ENCODE measurements at regions not wholly inside any gene's neighbourhood (a gene's known extent, or its start where the extent isn't known, plus 50 kb on each side); places are given as distances from the start of the nearest gene placed in this dataset.

- Histone ChIP-seq H3K9me3 (no peaks in the 10 kb centered on the region), H3K27me3 (no peaks in the 10 kb centered on the region), H3K4me1 (peaks cover 34 to 52% (median 45%) of the 10 kb centered on the region in 4 donors), H3K27ac (peak overlapping the region; percentile 52 to 80 (median 70)), H3K36me3 (peaks cover 0 to 40% (median 10%) of the 10 kb centered on the region in 4 donors), H3K4me3 (no peak overlapping the region)
- WGBS, 2 donors = 80 to 84% methylated on average over 5 to 6 of the region's 6 CpGs
- ATAC-seq (ENCODE audit: low FRiP score in 2 of 2) (peak in 1 of 2 donors; percentile 5), DNase-seq (no peak)
- TF ChIP-seq EP300 (IDR thresholded peaks at IDR 0.05) (no peak), POLR2AphosphoS5 (IDR thresholded peaks at IDR 0.05) (no peak), CTCF (IDR thresholded peaks at IDR 0.05) (no peak), POLR2A (IDR thresholded peaks at IDR 0.05) (no peak)
Observed at GRCh38 chr3:141425523-141426233, 57.4 kb downstream of the ZBTB38 start.

GRCh38 chr3:141426404-141427034, 58.2 kb downstream of the ZBTB38 start:
- peak in 1 of 2 donors; percentile 83 for DNase-seq
- H3K4me1 ChIP-seq = peaks cover 42 to 58% (median 51%) of the 10 kb centered on the region in 4 donors
- H3K36me3 ChIP-seq = peaks cover 0 to 41% (median 10%) of the 10 kb centered on the region in 4 donors
- H3K27me3 ChIP-seq = no peaks in the 10 kb centered on the region
- peak; percentile 81 to 86 for ATAC-seq (ENCODE audit: low FRiP score in 2 of 2)
- H3K9me3 ChIP-seq = no peaks in the 10 kb centered on the region
- no peak overlapping the region for H3K4me3 ChIP-seq
- peak in 1 of 2 donors; percentile 23 for TF ChIP-seq POLR2AphosphoS5 (IDR thresholded peaks at IDR 0.05)
- TF ChIP-seq CTCF (IDR thresholded peaks at IDR 0.05) = no peak
- WGBS, 2 donors = 16 to 20% methylated on average over 9 of the region's 9 CpGs
- peak overlapping the region; percentile 52 to 80 (median 70) for H3K27ac ChIP-seq

- no peak for DNase-seq
- WGBS, 2 donors = 90 to 95% methylated on average over 4 of the region's 4 CpGs
- no peak for ATAC-seq (ENCODE audit: low FRiP score in 2 of 2)
- no peak overlapping the region for H3K4me3 ChIP-seq
- H3K27me3 ChIP-seq = no peaks in the 10 kb centered on the region
- no peaks in the 10 kb centered on the region for H3K9me3 ChIP-seq
- peaks cover 0 to 41% (median 10%) of the 10 kb centered on the region in 4 donors for H3K36me3 ChIP-seq
- TF ChIP-seq CTCF (IDR thresholded peaks at IDR 0.05) (no peak), POLR2A (IDR thresholded peaks at IDR 0.05) (no peak), POLR2AphosphoS5 (IDR thresholded peaks at IDR 0.05) (no peak), EP300 (IDR thresholded peaks at IDR 0.05) (no peak)
- H3K4me1 ChIP-seq = peaks cover 51 to 59% (median 56%) of the 10 kb centered on the region in 4 donors
- peak overlapping the region in 3 of 4 donors; percentile 5 to 80 (median 79) for H3K27ac ChIP-seq
Observed at GRCh38 chr3:141427764-141428163, 59.1 kb upstream of the RASA2 start.

- H3K27ac ChIP-seq = peak overlapping the region in 2 of 4 donors; percentile 15 to 76
- no peaks in the 10 kb centered on the region for H3K27me3 ChIP-seq
- H3K4me1 ChIP-seq = peaks cover 52 to 71% (median 59%) of the 10 kb centered on the region in 4 donors
- TF ChIP-seq POLR2AphosphoS5 (IDR thresholded peaks at IDR 0.05) = no peak
- no peak for TF ChIP-seq POLR2A (IDR thresholded peaks at IDR 0.05)
- TF ChIP-seq EP300 (IDR thresholded peaks at IDR 0.05) = no peak
- no peak for TF ChIP-seq CTCF (IDR thresholded peaks at IDR 0.05)
- H3K4me3 ChIP-seq = no peak overlapping the region
- DNase-seq (no peak), ATAC-seq (ENCODE audit: low FRiP score in 2 of 2) (no peak)
- no peaks in the 10 kb centered on the region for H3K9me3 ChIP-seq
- peaks cover 0 to 31% (median 10%) of the 10 kb centered on the region in 4 donors for H3K36me3 ChIP-seq
- WGBS, 2 donors = 87 to 90% methylated on average over 17 to 18 of the region's 18 CpGs
Observed at GRCh38 chr3:141429371-141430035, 57.3 kb upstream of the RASA2 start.
